Loucy (cell line): ENCODE measurements at regions not wholly inside any gene's neighbourhood (a gene's known extent, or its start where the extent isn't known, plus 50 kb on each side); places are given as distances from the start of the nearest gene placed in this dataset.

Experiments
- EZH2phosphoT487 ChIP-seq: fragments of 200-600 bp; IDR thresholded peaks from 2 replicates; pipeline ENCODE4 v1.6.1; 2018; ENCODE audit warnings: antibody characterized with exemption, mild to moderate bottlenecking, moderate library complexity, borderline replicate concordance
- TF ChIP-seq, protein P1 (sequence below): fragments of 200-600 bp; sonication (generic); conservative IDR thresholded peaks from 2 replicates; pipeline ENCODE4 v1.5.1; 2014; ENCODE audit warnings: mild to moderate bottlenecking, antibody characterized with exemption, low read length

GRCh38 chr9:36781533-36781932, 208.8 kb downstream of the MELK start:
- TF ChIP-seq, protein P1, sequence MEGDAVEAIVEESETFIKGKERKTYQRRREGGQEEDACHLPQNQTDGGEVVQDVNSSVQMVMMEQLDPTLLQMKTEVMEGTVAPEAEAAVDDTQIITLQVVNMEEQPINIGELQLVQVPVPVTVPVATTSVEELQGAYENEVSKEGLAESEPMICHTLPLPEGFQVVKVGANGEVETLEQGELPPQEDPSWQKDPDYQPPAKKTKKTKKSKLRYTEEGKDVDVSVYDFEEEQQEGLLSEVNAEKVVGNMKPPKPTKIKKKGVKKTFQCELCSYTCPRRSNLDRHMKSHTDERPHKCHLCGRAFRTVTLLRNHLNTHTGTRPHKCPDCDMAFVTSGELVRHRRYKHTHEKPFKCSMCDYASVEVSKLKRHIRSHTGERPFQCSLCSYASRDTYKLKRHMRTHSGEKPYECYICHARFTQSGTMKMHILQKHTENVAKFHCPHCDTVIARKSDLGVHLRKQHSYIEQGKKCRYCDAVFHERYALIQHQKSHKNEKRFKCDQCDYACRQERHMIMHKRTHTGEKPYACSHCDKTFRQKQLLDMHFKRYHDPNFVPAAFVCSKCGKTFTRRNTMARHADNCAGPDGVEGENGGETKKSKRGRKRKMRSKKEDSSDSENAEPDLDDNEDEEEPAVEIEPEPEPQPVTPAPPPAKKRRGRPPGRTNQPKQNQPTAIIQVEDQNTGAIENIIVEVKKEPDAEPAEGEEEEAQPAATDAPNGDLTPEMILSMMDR: no peak
- no peak for TF ChIP-seq EZH2phosphoT487
